Hematopoietic multipotent progenitor cell treated with erythropoietin and hydrocortisone succinate and interleukin-3 and kit ligand, for 4 days (in vitro differentiated cells): ENCODE measurements at regions not wholly inside any gene's neighbourhood (a gene's known extent, or its start where the extent isn't known, plus 50 kb on each side); places are given as distances from the start of the nearest gene placed in this dataset.
"Not testable (repeated sequence)": the region's sequence is repeated elsewhere in the genome, so short reads cannot be mapped to it uniquely, and the experiment has no call there.

ENCODE experiments used
- DNase-seq: peaks from one replicate; pipeline ENCODE4 v3.0.0-alpha.2; 2015

- DNase-seq, result no peak
Measured at GRCh38 chr6:93749191-93749590, 329.8 kb upstream of the EPHA7 start.

GRCh38 chr6:93746892-93747291 lies 327.5 kb upstream of the EPHA7 start:
- no peak for DNase-seq

- no peak for DNase-seq
Measured at GRCh38 chr6:93745306-93745705, 325.9 kb upstream of the EPHA7 start.

- DNase-seq, result no peak
Measured at GRCh38 chr6:93735099-93735498, 315.7 kb upstream of the EPHA7 start.

- DNase-seq, result no peak
Measured at GRCh38 chr6:93731306-93731705, 311.9 kb upstream of the EPHA7 start.

- no peak for DNase-seq
Measured at GRCh38 chr6:93728150-93728549, 308.8 kb upstream of the EPHA7 start.

GRCh38 chr6:93727447-93727846 lies 308.1 kb upstream of the EPHA7 start:
- no peak for DNase-seq

GRCh38 chr6:93721386-93722048 lies 302.2 kb upstream of the EPHA7 start:
- DNase-seq, result no peak

- no peak for DNase-seq
Measured at GRCh38 chr6:93713974-93714373, 294.6 kb upstream of the EPHA7 start.

GRCh38 chr6:93703431-93703830 lies 284.1 kb upstream of the EPHA7 start:
- DNase-seq, result no peak

GRCh38 chr6:93701526-93701925 lies 282.2 kb upstream of the EPHA7 start:
- DNase-seq, result no peak

GRCh38 chr6:93685494-93685893 lies 266.1 kb upstream of the EPHA7 start:
- no peak for DNase-seq

GRCh38 chr6:93684339-93684738 lies 265.0 kb upstream of the EPHA7 start:
- no peak for DNase-seq

- peak; percentile 27 for DNase-seq
Measured at GRCh38 chr6:93679836-93680235, 260.5 kb upstream of the EPHA7 start.

GRCh38 chr6:93678841-93679454 lies 259.6 kb upstream of the EPHA7 start:
- no peak for DNase-seq

- no peak for DNase-seq
Measured at GRCh38 chr6:93677264-93677965, 258.1 kb upstream of the EPHA7 start.

GRCh38 chr6:93676581-93676980 lies 257.2 kb upstream of the EPHA7 start:
- no peak for DNase-seq

- DNase-seq, result no peak
Measured at GRCh38 chr6:93675856-93676417, 256.6 kb upstream of the EPHA7 start.

GRCh38 chr6:93663111-93663510 lies 243.8 kb upstream of the EPHA7 start:
- DNase-seq, result no peak

GRCh38 chr6:93654548-93654947 lies 235.2 kb upstream of the EPHA7 start:
- no peak for DNase-seq

GRCh38 chr6:93644611-93645010 lies 225.3 kb upstream of the EPHA7 start:
- peak; percentile 13 for DNase-seq

- DNase-seq, result no peak
Measured at GRCh38 chr6:93639126-93639525, 219.8 kb upstream of the EPHA7 start.

GRCh38 chr6:93636987-93637664 lies 217.8 kb upstream of the EPHA7 start:
- DNase-seq, result not testable (repeated sequence)
